Left lung (tissue), 4 donors: ENCODE measurements at regions not wholly inside any gene's neighbourhood (a gene's known extent, or its start where the extent isn't known, plus 50 kb on each side); places are given as distances from the start of the nearest gene placed in this dataset.

Experiments
- ATAC-seq: fragments of 200-7000 bp; cut with Tn5 transposase; one replicate; pipeline ENCODE4 v1.9.1; 2020; ENCODE audit warnings: moderate library complexity
- DNase-seq, 4 donors: peaks; one replicate each; pipeline ENCODE4 v3.0.0-alpha.2; 2013 to 2020
- H3K27ac ChIP-seq, 2 donors: fragments of 200-600 bp; sonication (generic) in 1 of 2; one replicate each; pipeline versions ENCODE4 v1.5.0 to v1.8.0; 2020 to 2021
- H3K27me3 ChIP-seq, 2 donors: fragments of 200-600 bp; sonication (generic) in 1 of 2; one replicate each; pipeline versions ENCODE4 v1.5.0 to v1.8.0; 2020 to 2021
- H3K36me3 ChIP-seq, 2 donors: fragments of 200-600 bp; sonication (generic) in 1 of 2; one replicate each; pipeline versions ENCODE4 v1.5.0 to v1.8.0; 2020 to 2021
- H3K4me1 ChIP-seq, 2 donors: fragments of 200-600 bp; one replicate each; pipeline ENCODE4 v1.8.0; 2021
- H3K4me3 ChIP-seq, 2 donors: fragments of 200-600 bp; sonication (generic) in 1 of 2; one replicate each; pipeline versions ENCODE4 v1.5.0 to v1.8.0; 2020 to 2021; ENCODE audit warnings: mild to moderate bottlenecking in 1 of 2
- H3K9me3 ChIP-seq, 2 donors: fragments of 200-600 bp; sonication (generic) in 1 of 2; one replicate each; pipeline versions ENCODE4 v1.5.0 to v1.8.0; 2020 to 2021
- CTCF ChIP-seq, 2 donors: fragments of 200-600 bp; sonication (generic) in 1 of 2; IDR thresholded peaks; one replicate each; pipeline versions ENCODE4 v1.5.0 to v1.8.0; 2021; ENCODE audit warnings: antibody characterized with exemption in 2 of 2
- intact Hi-C, 2 donors: fragments of 100-400 bp; cut with DNase I; formaldehyde crosslinking; loops; one replicate each; pipeline versions ENCODE4 v1.11.2 to v1.14.2; 2022
- donor health status: DM: no; HTN: yes; CAD: no.
- donor health status: DM: no; HTN: no; CAD: no.

- H3K36me3 ChIP-seq: no peaks in the 10 kb centered on the region
- intact Hi-C loops: no loop called here
- DNase-seq (no peak), ATAC-seq (no peak)
- no peaks in the 10 kb centered on the region for H3K27me3 ChIP-seq
- H3K9me3 ChIP-seq: no peaks in the 10 kb centered on the region
- no peak overlapping the region for H3K27ac ChIP-seq
- no peak overlapping the region for H3K4me3 ChIP-seq
- TF ChIP-seq CTCF (IDR thresholded peaks at IDR 0.05): no peak
- H3K4me1 ChIP-seq: peaks cover 0 to 4% of the 10 kb centered on the region in 2 donors
Measured at GRCh38 chr18:34651586-34652369, 58.3 kb upstream of the DTNA start.

- Histone ChIP-seq H3K27me3 (no peaks in the 10 kb centered on the region), H3K4me3 (no peak overlapping the region), H3K27ac (no peak overlapping the region), H3K4me1 (no peaks in the 10 kb centered on the region), H3K36me3 (no peaks in the 10 kb centered on the region), H3K9me3 (no peaks in the 10 kb centered on the region)
- intact Hi-C loops: no loop called here
- no peak for TF ChIP-seq CTCF (IDR thresholded peaks at IDR 0.05)
- DNase-seq: no peak
- ATAC-seq: no peak
Measured at GRCh38 chr18:34655131-34655530, 55.0 kb upstream of the DTNA start.

DNA sequence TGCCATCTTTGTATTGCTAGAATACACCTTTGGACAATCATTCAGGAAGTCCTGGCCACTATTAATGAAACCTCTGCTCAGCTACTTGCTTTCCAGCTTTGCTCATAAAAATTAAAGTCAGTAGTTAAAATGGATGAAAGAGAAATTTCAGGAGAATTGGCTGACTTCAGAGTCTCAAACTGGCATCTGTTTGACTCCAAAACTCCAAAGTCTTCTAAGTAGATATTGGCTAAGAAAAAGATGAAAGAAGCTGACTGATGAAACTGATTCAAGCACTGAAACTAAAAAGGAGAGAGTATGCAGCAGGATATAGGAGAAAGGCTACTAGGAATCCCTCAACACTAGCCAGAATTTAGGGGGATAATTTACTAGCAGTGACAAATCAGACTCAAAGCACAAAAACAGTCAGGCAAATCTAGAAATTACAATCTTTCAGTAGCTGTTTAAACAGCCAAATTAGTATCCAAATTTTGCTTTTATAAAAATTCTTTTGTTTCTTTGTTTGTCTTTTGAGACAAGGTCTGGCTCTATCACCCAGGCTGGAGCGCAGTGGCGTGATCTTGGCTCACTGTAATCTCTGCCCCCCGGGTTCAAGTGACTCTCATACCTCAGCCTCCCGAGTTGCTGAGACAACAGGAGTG is 52.1 kb upstream of the DTNA start:
- Histone ChIP-seq H3K9me3 (no peaks in the 10 kb centered on the region), H3K27ac (no peak overlapping the region), H3K4me3 (no peak overlapping the region), H3K4me1 (no peaks in the 10 kb centered on the region), H3K27me3 (no peaks in the 10 kb centered on the region), H3K36me3 (no peaks in the 10 kb centered on the region)
- intact Hi-C loops: no loop called here
- ATAC-seq: no peak
- TF ChIP-seq CTCF (IDR thresholded peaks at IDR 0.05): no peak
- DNase-seq: no peak

DNA sequence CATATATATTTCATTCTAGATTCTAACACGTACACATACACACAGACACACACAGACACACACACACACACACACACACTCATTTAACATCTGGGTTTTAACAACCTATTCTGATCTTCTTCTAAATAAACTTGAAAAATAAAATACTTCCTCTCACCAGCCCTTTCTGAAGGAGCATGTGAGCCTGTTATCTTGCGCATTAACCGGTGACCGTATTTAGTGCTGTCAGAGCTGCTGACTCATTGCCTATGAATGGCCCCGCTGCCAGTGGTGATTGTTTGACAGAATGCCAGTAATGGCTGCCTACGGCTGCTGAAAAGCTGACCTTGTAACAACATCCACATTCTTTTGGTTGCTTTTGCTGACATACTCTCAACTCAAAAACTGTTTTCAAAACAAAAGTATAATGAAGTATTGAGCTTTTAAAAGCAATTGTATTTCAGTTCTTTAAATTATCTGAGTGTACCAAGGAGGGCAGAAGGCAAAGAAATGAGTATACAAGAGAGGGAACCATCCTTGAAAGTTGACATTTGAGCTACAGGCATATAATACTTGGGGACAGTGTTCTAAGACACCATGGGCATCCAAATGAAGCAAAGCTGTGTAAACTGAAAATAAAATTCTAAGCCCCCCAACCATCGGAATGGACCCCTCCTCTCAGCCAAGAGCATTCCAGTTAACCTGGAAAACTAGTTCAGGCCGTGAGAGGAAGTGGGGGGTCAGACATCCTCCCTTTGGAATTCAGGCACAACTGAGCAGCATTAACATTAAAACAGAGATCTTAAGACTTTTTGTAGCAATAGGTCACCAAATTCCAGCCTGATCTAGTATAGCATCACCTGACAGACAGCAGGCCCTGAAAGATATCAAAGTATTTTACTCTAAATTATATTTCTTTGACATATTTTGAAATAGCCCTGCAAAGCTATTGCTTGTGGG is 50.2 kb upstream of the DTNA start:
- ATAC-seq (peak; percentile 97), DNase-seq (peak; percentile 51 to 86 (median 73))
- Histone ChIP-seq H3K4me1 (no peaks in the 10 kb centered on the region), H3K27ac (peak overlapping the region; percentile 39 to 45), H3K36me3 (no peaks in the 10 kb centered on the region), H3K27me3 (no peaks in the 10 kb centered on the region), H3K4me3 (no peak overlapping the region), H3K9me3 (no peaks in the 10 kb centered on the region)
- no peak for TF ChIP-seq CTCF (IDR thresholded peaks at IDR 0.05)
- intact Hi-C loops: no loop called here
